BLaER1 (cell line): ENCODE measurements at regions not wholly inside any gene's neighbourhood (a gene's known extent, or its start where the extent isn't known, plus 50 kb on each side); places are given as distances from the start of the nearest gene placed in this dataset.

Source experiments
- H3K27ac ChIP-seq: shearing (Covaris generic); formaldehyde crosslinking; 2 replicates; pipeline ENCODE4 v1.8.1; 2022
- H3K27me3 ChIP-seq: shearing (Covaris generic); formaldehyde crosslinking; 2 replicates; pipeline ENCODE4 v1.8.1; 2022
- H3K36me3 ChIP-seq: shearing (Covaris generic); formaldehyde crosslinking; 2 replicates; pipeline ENCODE4 v1.8.1; 2022
- H3K4me1 ChIP-seq: shearing (Covaris generic); formaldehyde crosslinking; 2 replicates; pipeline ENCODE4 v1.8.1; 2022
- H3K4me2 ChIP-seq: shearing (Covaris generic); formaldehyde crosslinking; 2 replicates; pipeline ENCODE4 v1.8.1; 2022
- H3K4me3 ChIP-seq: shearing (Covaris generic); formaldehyde crosslinking; 2 replicates; pipeline ENCODE4 v1.8.1; 2022
- H3K9ac ChIP-seq: shearing (Covaris generic); formaldehyde crosslinking; 2 replicates; pipeline ENCODE4 v1.8.1; 2022
- H3K9me3 ChIP-seq: shearing (Covaris generic); formaldehyde crosslinking; 2 replicates; pipeline ENCODE4 v1.8.1; 2022
- H4K20me1 ChIP-seq: shearing (Covaris generic); formaldehyde crosslinking; 2 replicates; pipeline ENCODE4 v1.8.1; 2022
- Cebpa-rat ChIP-seq: shearing (Covaris generic); IDR thresholded peaks from 2 replicates; pipeline ENCODE4 v1.8.1; 2022

DNA sequence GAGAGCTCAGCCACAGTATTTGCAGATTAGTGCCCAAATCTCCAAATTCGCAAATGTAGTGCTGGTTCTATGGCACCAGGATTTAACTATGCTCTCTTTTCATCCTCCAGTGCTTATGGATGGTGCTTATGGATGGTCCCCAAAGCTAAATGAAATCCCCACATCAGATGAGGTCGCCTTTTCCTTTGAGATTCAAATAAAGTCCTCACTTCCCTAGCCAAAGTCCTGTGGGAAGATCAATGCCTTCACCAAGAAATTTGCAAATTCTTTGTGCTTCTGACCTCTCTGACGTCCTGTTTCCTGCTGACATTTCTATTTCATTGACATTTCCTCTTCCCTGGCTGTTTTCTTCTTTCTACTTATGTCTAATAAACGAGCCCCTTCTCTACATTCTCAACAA, 1077.0 kb upstream of the C9orf72 start:
- no peaks in the 10 kb centered on the region for H4K20me1 ChIP-seq
- H3K9me3 ChIP-seq, result no peaks in the 10 kb centered on the region
- H3K9ac ChIP-seq, result no peak overlapping the region
- no peak overlapping the region for H3K27ac ChIP-seq
- no peak for TF ChIP-seq Cebpa-rat
- no peak overlapping the region for H3K4me3 ChIP-seq
- no peaks in the 10 kb centered on the region for H3K36me3 ChIP-seq
- H3K4me1 ChIP-seq, result peaks cover 16% of the 10 kb centered on the region
- H3K27me3 ChIP-seq, result no peaks in the 10 kb centered on the region
- H3K4me2 ChIP-seq, result peak overlapping the region; percentile 26; the same call in 1 of the 2 replicates

DNA sequence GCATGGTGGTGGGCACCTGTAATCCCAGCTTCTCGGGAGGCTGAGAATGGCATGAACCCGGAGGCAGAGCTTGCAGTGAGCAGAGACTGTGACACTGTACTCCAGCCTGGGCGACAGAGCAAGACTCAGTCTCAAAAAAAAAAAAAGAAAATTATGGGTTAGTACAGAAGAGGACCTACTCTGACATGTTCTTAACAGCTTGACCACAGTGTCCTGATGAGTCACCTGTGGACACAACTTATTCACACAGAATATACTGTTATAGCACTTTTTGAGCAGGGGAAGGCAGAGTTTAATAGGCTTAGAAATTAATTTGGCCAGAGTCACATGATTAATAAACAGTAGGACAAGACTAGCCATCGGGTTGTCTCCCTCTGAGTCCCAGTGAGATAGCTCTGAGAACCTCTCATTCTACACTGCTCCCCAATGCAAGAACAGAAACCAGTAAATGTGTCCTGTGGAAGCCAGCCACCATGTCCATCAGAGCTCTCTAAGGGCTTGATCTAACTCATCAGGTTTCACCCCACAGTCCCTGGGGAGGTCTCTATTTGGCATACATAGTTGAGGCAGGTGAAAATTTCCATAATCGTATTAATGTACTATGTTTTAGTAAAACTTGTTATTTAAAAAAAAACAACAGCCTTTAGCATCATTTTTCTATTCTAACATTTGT, 1077.9 kb upstream of the C9orf72 start:
- Histone ChIP-seq H3K9ac (no peak overlapping the region), H3K36me3 (no peaks in the 10 kb centered on the region), H3K4me2 (peak overlapping the region; percentile 29), H3K27ac (no peak overlapping the region), H3K9me3 (no peaks in the 10 kb centered on the region), H3K4me1 (peaks cover 16% of the 10 kb centered on the region), H3K27me3 (no peaks in the 10 kb centered on the region), H3K4me3 (no peak overlapping the region), H4K20me1 (no peaks in the 10 kb centered on the region)
- TF ChIP-seq Cebpa-rat, result no peak

DNA sequence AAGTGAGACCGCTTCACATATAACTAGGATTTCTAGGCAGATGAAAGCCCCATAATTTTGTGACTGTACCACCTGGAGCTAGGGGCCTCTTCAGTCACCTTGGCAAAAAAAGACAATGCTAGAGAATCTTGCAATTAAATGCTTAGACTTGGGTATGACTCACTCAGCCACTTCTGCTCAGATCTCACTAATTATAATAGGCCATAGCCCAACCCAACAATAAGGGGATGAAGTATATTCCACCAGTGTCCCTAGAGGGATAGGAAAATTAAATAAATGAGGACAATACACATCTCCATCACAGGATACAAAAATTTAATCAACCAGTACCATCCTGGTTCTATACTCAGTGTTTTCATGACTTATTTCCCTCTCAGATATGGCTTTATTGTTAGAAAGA, 1079.9 kb upstream of the C9orf72 start:
- Histone ChIP-seq H3K36me3 (no peaks in the 10 kb centered on the region), H3K4me2 (no peak overlapping the region), H3K27me3 (no peaks in the 10 kb centered on the region), H3K27ac (no peak overlapping the region), H4K20me1 (no peaks in the 10 kb centered on the region), H3K9me3 (no peaks in the 10 kb centered on the region), H3K4me3 (no peak overlapping the region), H3K9ac (no peak overlapping the region), H3K4me1 (peaks cover 16% of the 10 kb centered on the region)
- no peak for TF ChIP-seq Cebpa-rat

DNA sequence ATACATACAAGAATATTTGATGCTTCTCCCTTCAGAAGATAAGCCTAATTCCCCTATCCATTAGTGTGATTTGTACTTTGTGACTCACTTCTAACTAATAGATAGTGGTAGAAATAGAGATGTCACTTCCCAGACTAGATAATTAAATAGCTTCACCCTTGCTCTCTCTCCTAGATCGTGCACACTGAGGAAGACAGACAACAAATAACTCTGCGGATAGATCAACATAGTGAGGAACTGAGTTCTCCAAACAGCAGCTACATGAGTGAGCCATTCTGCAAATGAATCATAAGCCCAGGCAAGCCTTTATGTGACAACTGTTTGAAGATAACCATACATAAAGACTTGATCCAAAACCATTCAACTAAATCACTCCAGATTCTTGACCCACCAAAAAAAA, 1083.4 kb upstream of the C9orf72 start:
- Histone ChIP-seq H3K27me3 (no peaks in the 10 kb centered on the region), H3K36me3 (no peaks in the 10 kb centered on the region), H3K4me2 (no peak overlapping the region), H3K4me1 (no peaks in the 10 kb centered on the region), H3K9ac (no peak overlapping the region), H3K27ac (no peak overlapping the region), H3K9me3 (no peaks in the 10 kb centered on the region), H4K20me1 (no peaks in the 10 kb centered on the region), H3K4me3 (no peak overlapping the region)
- TF ChIP-seq Cebpa-rat, result no peak

DNA sequence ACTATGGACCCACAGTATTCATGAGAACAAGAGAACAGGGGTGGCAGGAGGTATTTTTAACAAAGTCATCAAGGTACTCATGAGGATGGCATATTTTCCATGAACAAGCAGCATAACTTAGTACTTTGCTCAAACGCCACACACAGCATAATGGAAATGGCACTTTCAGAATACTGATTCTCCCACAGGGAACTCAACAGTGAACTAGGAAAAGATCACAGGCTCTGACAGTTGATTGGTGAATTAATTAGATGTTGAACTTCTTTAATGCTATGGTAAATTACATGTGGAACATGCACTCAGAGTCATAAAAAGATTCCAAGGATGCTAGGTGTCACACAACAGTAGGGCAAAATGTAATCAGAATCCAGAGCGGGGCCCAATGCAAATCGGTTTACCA, 1088.6 kb upstream of the C9orf72 start:
- H3K4me1 ChIP-seq, result no peaks in the 10 kb centered on the region
- H3K36me3 ChIP-seq, result no peaks in the 10 kb centered on the region
- H3K4me2 ChIP-seq, result no peak overlapping the region
- no peak for TF ChIP-seq Cebpa-rat
- H3K9me3 ChIP-seq, result no peaks in the 10 kb centered on the region
- no peak overlapping the region for H3K27ac ChIP-seq
- H3K27me3 ChIP-seq, result no peaks in the 10 kb centered on the region
- no peak overlapping the region for H3K4me3 ChIP-seq
- H3K9ac ChIP-seq, result no peak overlapping the region
- H4K20me1 ChIP-seq, result no peaks in the 10 kb centered on the region

DNA sequence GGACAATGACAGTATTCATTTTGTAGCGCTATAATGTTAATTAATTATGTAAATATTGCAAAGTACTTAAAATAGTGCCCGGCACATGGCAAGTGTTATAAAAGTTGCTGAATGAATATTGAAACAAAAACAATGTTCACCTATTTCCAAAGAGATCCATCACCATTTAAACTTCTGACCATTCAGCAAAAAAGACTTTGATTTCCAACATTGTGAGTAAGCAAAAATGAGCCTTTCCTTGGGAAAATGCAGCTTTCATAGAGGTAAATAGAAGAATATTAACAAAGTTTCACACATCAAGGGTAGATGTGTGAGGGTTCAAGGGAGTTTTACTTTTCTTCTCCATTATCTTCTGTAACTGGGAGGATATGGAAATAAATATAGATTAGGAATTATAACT, 1089.4 kb upstream of the C9orf72 start:
- no peaks in the 10 kb centered on the region for H3K27me3 ChIP-seq
- no peaks in the 10 kb centered on the region for H4K20me1 ChIP-seq
- H3K9me3 ChIP-seq, result no peaks in the 10 kb centered on the region
- no peak overlapping the region for H3K27ac ChIP-seq
- no peaks in the 10 kb centered on the region for H3K4me1 ChIP-seq
- no peak for TF ChIP-seq Cebpa-rat
- no peak overlapping the region for H3K4me2 ChIP-seq
- H3K36me3 ChIP-seq, result no peaks in the 10 kb centered on the region
- no peak overlapping the region for H3K4me3 ChIP-seq
- H3K9ac ChIP-seq, result no peak overlapping the region

DNA sequence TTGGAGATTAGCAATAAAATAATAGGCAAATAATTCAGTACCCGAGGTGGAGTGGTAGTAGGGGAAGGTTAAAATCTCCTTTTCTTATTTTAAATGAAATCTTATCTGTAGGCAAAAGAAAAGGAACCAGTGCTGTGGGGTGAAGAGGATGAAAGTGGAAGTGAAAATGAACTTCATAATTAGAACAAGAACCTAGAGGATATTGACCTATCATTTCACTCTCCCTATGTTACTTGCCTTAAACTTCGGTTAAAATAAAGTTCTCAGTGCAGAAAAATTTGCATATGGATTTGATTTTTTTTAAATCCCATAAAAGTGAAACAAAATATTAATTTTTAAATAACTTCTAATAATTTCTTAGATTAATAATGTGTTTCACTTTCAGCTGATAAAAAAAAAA, 1094.9 kb upstream of the C9orf72 start:
- Histone ChIP-seq H3K27ac (no peak overlapping the region), H3K4me2 (no peak overlapping the region), H3K27me3 (no peaks in the 10 kb centered on the region), H3K9ac (no peak overlapping the region), H4K20me1 (no peaks in the 10 kb centered on the region), H3K4me1 (no peaks in the 10 kb centered on the region), H3K36me3 (no peaks in the 10 kb centered on the region), H3K4me3 (no peak overlapping the region), H3K9me3 (no peaks in the 10 kb centered on the region)
- TF ChIP-seq Cebpa-rat, result no peak

DNA sequence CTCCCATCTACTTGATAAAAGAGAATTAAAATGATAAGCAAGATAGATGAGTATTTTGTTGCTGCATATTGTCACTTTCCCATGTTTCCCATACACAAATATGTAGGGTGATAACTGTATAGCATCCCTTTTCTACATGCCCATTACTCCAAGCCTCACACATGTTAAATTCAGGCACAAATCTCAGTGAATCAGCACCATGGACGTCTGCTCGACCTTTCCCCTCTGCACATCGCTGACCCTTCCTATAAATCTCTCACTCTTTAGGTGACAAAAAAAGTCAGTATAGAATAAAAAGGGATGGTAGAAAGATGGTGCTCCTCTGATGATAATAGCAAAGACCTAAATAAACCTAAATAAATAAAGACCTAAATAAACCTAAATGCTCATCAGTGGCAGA, 1097.7 kb upstream of the C9orf72 start:
- Histone ChIP-seq H3K9me3 (no peaks in the 10 kb centered on the region), H3K4me3 (no peak overlapping the region), H3K4me1 (no peaks in the 10 kb centered on the region), H4K20me1 (no peaks in the 10 kb centered on the region), H3K9ac (no peak overlapping the region), H3K36me3 (no peaks in the 10 kb centered on the region), H3K27me3 (no peaks in the 10 kb centered on the region), H3K4me2 (no peak overlapping the region), H3K27ac (no peak overlapping the region)
- no peak for TF ChIP-seq Cebpa-rat

DNA sequence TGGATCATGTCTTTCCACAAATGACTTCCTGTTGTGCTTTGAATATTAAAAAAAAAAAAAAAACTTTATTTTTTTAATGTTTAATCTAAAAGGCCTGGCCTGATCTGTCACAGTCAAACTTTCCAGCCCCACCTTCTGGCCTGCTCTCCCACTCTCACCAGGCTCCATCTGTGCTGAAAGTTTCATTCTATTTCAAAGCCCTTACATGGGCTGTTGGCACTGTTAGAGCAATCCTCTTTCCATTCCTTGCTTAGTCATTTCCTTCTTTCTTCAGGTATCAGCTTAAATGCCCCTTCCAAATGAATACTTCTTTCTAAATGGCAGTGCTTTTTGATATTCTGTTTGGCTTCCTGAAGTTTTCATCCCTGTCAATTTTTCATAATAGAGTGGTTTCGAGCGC, 1104.8 kb upstream of the C9orf72 start:
- Histone ChIP-seq H3K4me2 (no peak overlapping the region), H3K27me3 (no peaks in the 10 kb centered on the region), H4K20me1 (no peaks in the 10 kb centered on the region), H3K36me3 (no peaks in the 10 kb centered on the region), H3K4me1 (no peaks in the 10 kb centered on the region), H3K27ac (no peak overlapping the region), H3K9me3 (no peaks in the 10 kb centered on the region), H3K4me3 (no peak overlapping the region), H3K9ac (no peak overlapping the region)
- TF ChIP-seq Cebpa-rat, result no peak

DNA sequence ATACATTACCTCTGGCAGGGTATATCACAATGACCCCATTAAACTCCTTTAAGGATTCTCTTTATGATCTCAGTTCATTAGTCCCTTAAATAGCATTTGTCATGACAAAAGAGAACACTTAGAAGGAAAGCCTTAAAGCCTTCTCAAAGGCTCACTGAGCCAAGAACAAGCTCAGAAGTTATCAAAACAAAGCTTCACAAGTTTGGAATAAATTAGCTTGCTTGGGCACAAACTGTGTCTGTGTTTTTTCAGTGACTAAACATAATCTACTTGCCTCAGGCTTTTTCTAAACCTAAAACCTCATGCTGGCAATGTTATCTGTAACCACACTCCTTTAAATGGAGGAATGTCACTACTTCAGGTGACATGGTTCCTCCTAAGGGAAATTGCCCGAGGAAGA, 1114.9 kb upstream of the C9orf72 start:
- H3K27ac ChIP-seq, result no peak overlapping the region
- no peak overlapping the region for H3K4me2 ChIP-seq
- TF ChIP-seq Cebpa-rat, result no peak

DNA sequence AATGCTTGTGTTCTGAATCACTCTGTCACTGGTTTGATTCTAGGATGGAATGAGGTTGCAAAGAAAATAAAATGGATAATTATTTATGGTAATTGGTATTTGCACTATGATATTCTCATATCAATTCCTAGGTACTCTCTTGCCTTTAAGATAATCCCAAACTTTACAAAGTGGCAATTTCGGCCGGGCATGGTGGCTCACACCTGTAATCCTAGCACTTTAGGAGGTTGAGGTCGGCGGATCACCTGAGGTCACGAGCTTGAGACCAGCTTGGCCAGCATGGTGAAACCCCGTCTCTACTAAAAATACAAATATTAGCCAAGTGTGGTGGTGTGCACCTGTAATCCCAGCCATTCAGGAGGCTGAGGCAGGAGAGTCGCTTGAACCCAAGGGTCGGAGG, 1118.7 kb upstream of the C9orf72 start:
- Histone ChIP-seq H4K20me1 (no peaks in the 10 kb centered on the region), H3K4me1 (no peaks in the 10 kb centered on the region), H3K36me3 (no peaks in the 10 kb centered on the region), H3K9ac (no peak overlapping the region), H3K27me3 (no peaks in the 10 kb centered on the region), H3K27ac (no peak overlapping the region), H3K4me3 (no peak overlapping the region), H3K9me3 (no peaks in the 10 kb centered on the region), H3K4me2 (no peak overlapping the region)
- TF ChIP-seq Cebpa-rat, result no peak

More for the DNA sequence above, 1114.9 kb upstream of the C9orf72 start:
- Histone ChIP-seq H4K20me1 (no peaks in the 10 kb centered on the region), H3K4me3 (no peak overlapping the region), H3K36me3 (no peaks in the 10 kb centered on the region), H3K9ac (no peak overlapping the region), H3K27me3 (no peaks in the 10 kb centered on the region), H3K4me1 (no peaks in the 10 kb centered on the region), H3K9me3 (no peaks in the 10 kb centered on the region)
